Hypothalamus (tissue), 51 donors: ENCODE measurements at regions not wholly inside any gene's neighbourhood (a gene's known extent, or its start where the extent isn't known, plus 50 kb on each side); places are given as distances from the start of the nearest gene placed in this dataset.

Source experiments
- DNase-seq, 51 donors: peaks; one replicate each; lab custom pipeline; 2025; lab: John Stamatoyannopoulos, UW

- DNase-seq, result no peak
Observed at GRCh38 chr2:150169237-150169629, 318.2 kb downstream of the RND3 start.

- DNase-seq, result no peak
Observed at GRCh38 chr2:150168595-150169236, 318.8 kb downstream of the RND3 start.

- no peak for DNase-seq
Observed at GRCh38 chr2:150167711-150168110, 319.8 kb downstream of the RND3 start.

- DNase-seq, result peak in 26 of 51 donors; percentile 2 to 57 (median 17)
Observed at GRCh38 chr2:150166313-150167051, 321.0 kb downstream of the RND3 start.

- DNase-seq, result no peak
Observed at GRCh38 chr2:150165988-150166312, 321.5 kb downstream of the RND3 start.

- peak in 1 of 51 donors; percentile 11 for DNase-seq
Observed at GRCh38 chr2:150165442-150165841, 322.0 kb downstream of the RND3 start.

GRCh38 chr2:150162241-150162942 lies 325.1 kb downstream of the RND3 start:
- DNase-seq, result no peak

- no peak for DNase-seq
Observed at GRCh38 chr2:150160058-150160457, 327.4 kb downstream of the RND3 start.

- no peak for DNase-seq
Observed at GRCh38 chr2:150159300-150159699, 328.2 kb downstream of the RND3 start.

- no peak for DNase-seq
Observed at GRCh38 chr2:150156876-150157275, 330.6 kb downstream of the RND3 start.

- no peak for DNase-seq
Observed at GRCh38 chr2:150156415-150156814, 331.1 kb downstream of the RND3 start.

GRCh38 chr2:150154308-150154797 lies 333.1 kb downstream of the RND3 start:
- DNase-seq, result no peak

GRCh38 chr2:150153646-150154307 lies 333.7 kb downstream of the RND3 start:
- DNase-seq, result no peak

- no peak for DNase-seq
Observed at GRCh38 chr2:150152230-150152629, 335.2 kb downstream of the RND3 start.

- DNase-seq, result no peak
Observed at GRCh38 chr2:150150144-150150543, 337.3 kb downstream of the RND3 start.

- no peak for DNase-seq
Observed at GRCh38 chr2:150147889-150148683, 339.4 kb downstream of the RND3 start.

GRCh38 chr2:150146879-150147278 lies 340.6 kb downstream of the RND3 start:
- DNase-seq, result no peak

- DNase-seq, result no peak
Observed at GRCh38 chr2:150145299-150145692, 342.2 kb downstream of the RND3 start.

GRCh38 chr2:150144546-150145298 lies 342.7 kb downstream of the RND3 start:
- peak in 1 of 51 donors; percentile 15 for DNase-seq
